B cell (primary cell): ENCODE measurements at regions not wholly inside any gene's neighbourhood (a gene's known extent, or its start where the extent isn't known, plus 50 kb on each side); places are given as distances from the start of the nearest gene placed in this dataset.

ENCODE experiments used
- ATAC-seq: fragments of 200-7000 bp; cut with Tn5 transposase; one replicate; pipeline ENCODE4 v1.10.0; 2021; ENCODE audit warnings: low read depth, mild to moderate bottlenecking, moderate number of reproducible peaks, moderate library complexity
- CTCF ChIA-PET: fragments of 350-600 bp; sonication (Branson Sonifier 250); formaldehyde crosslinking; loops from one replicate; lab custom pipeline; 2021; ENCODE audit warnings: antibody characterized with exemption, inconsistent platforms; lab: Charles Lee
- POLR2A ChIA-PET: fragments of 350-600 bp; sonication (Branson Sonifier 250); formaldehyde crosslinking; loops from one replicate; lab custom pipeline; 2021; ENCODE audit warnings: antibody characterized with exemption; lab: Charles Lee
- DNase-seq: peaks from one replicate; pipeline ENCODE4 v3.0.0; 2013
- H2AFZ ChIP-seq: 2 replicates; pipeline ENCODE4 v1.6.1; 2012; ENCODE audit warnings: mild to moderate bottlenecking, low read depth, low read length; ENCODE audit not compliant: insufficient read depth, poor library complexity, severe bottlenecking
- H3K27ac ChIP-seq, 2 donors: 1 replicate in 1 of 2; 2 replicates in 1 of 2; pipeline ENCODE4 v1.5.1; 2012 to 2013; ENCODE audit warnings: low read length in 2 of 2, mild to moderate bottlenecking in 2 of 2, moderate library complexity in 1 of 2
- H3K27me3 ChIP-seq, 4 experiments: fragments of 200-600 bp in 1 of 4; sonication (generic) in 1 of 4; replicated peaks in 1 of 4; 1 replicate in 2 of 4; 2 replicates in 2 of 4; pipeline versions ENCODE4 v1.6.1 to v1.7.0; 2013 to 2016; ENCODE audit warnings: low read length in 3 of 4, mild to moderate bottlenecking in 2 of 4, mixed read lengths in 1 of 4, moderate library complexity in 1 of 4; ENCODE audit not compliant: insufficient read depth in 4 of 4, control insufficient read depth in 3 of 4; ENCODE audit errors: control extremely low read depth in 1 of 4
- H3K36me3 ChIP-seq, 2 experiments: replicated peaks in 1 of 2; 1 replicate in 1 of 2; 2 replicates in 1 of 2; pipeline versions ENCODE4 v1.6.1 to v1.7.1; 2013; ENCODE audit warnings: low read length in 1 of 2; ENCODE audit not compliant: insufficient read depth in 2 of 2, control insufficient read depth in 1 of 2; ENCODE audit errors: control extremely low read depth in 1 of 2, extremely low read depth in 1 of 2
- H3K4me1 ChIP-seq, 2 donors: fragments of 200-600 bp in 1 of 2; sonication (generic) in 1 of 2; 1 replicate in 1 of 2; 2 replicates in 1 of 2; pipeline versions ENCODE4 v1.5.1 to v1.6.1; 2013 to 2017; ENCODE audit warnings: low read length in 2 of 2; ENCODE audit not compliant: control insufficient read depth in 2 of 2, insufficient read depth in 2 of 2
- H3K4me2 ChIP-seq: replicated peaks from 2 replicates; pipeline ENCODE3; 2012; ENCODE audit warnings: mild to moderate bottlenecking, low read depth, low read length; ENCODE audit not compliant: poor library complexity, severe bottlenecking
- H3K4me3 ChIP-seq, 5 experiments: fragments of 200-600 bp in 1 of 5; sonication (generic) in 1 of 5; 1 replicate in 3 of 5; 2 replicates in 2 of 5; pipeline versions ENCODE4 v1.5.1 to v1.7.0; 2011 to 2016; ENCODE audit warnings: low read length in 4 of 5, mild to moderate bottlenecking in 4 of 5, low read depth in 2 of 5, control low read depth in 1 of 5, moderate library complexity in 1 of 5; ENCODE audit not compliant: insufficient read depth in 1 of 5; ENCODE audit errors: control extremely low read depth in 1 of 5, extremely low read depth in 1 of 5
- H3K79me2 ChIP-seq: fragments of 200-600 bp; sonication (generic); one replicate; pipeline ENCODE4 v1.6.0; 2016; ENCODE audit warnings: low read length; ENCODE audit not compliant: control insufficient read depth, insufficient read depth
- H3K9ac ChIP-seq: fragments of 200-600 bp; sonication (generic); 2 replicates; pipeline ENCODE4 v1.6.1; 2017; ENCODE audit warnings: mild to moderate bottlenecking, low read length, moderate library complexity
- H3K9me3 ChIP-seq, 3 donors: one replicate each; pipeline versions ENCODE4 v1.6.1 to v1.7.1; 2013; ENCODE audit warnings: low read length in 2 of 3; ENCODE audit not compliant: control insufficient read depth in 2 of 3, insufficient read depth in 1 of 3; ENCODE audit errors: control extremely low read depth in 1 of 3
- H4K20me1 ChIP-seq: 2 replicates; pipeline ENCODE4 v1.6.0; 2012; ENCODE audit warnings: mild to moderate bottlenecking, low read length; ENCODE audit not compliant: insufficient read depth, control insufficient read depth, poor library complexity, severe bottlenecking
- H3K27ac Mint-ChIP-seq: one replicate; pipeline ENCODE4 v1.8.0; 2021; ENCODE audit warnings: mixed read lengths
- H3K27me3 Mint-ChIP-seq: one replicate; pipeline ENCODE4 v1.8.0; 2021; ENCODE audit warnings: mixed read lengths
- H3K4me1 Mint-ChIP-seq: one replicate; pipeline ENCODE4 v1.8.0; 2021; ENCODE audit warnings: mixed read lengths
- H3K4me3 Mint-ChIP-seq: one replicate; pipeline ENCODE4 v1.8.0; 2021; ENCODE audit warnings: mixed read lengths
- H3K9me3 Mint-ChIP-seq: one replicate; pipeline ENCODE4 v1.8.0; 2022; ENCODE audit warnings: mixed read lengths; ENCODE audit not compliant: insufficient read depth
- CTCF ChIP-seq: fragments of 200-600 bp; IDR thresholded peaks from one replicate; pipeline ENCODE4 v1.8.0; 2022; ENCODE audit warnings: antibody characterized with exemption, mild to moderate bottlenecking
- EZH2 ChIP-seq: IDR thresholded peaks from 2 replicates; pipeline ENCODE4 v1.6.1; 2012; ENCODE audit warnings: borderline replicate concordance, low read depth, mild to moderate bottlenecking, moderate library complexity, low read length; ENCODE audit not compliant: insufficient read depth, poor library complexity, severe bottlenecking
- WGBS: methylation state at CpG from one replicate; pipeline ENCODE4 v1.1.5; 2013; ENCODE audit warnings: missing lambda C conversion rate; ENCODE audit not compliant: insufficient coverage; 5-methylcytosine and 5-hydroxymethylcytosine counted together
- intact Hi-C: fragments of 100-400 bp; cut with micrococcal nuclease; formaldehyde crosslinking; loops from one replicate; pipeline ENCODE4 v1.10.0; 2022

- TF ChIP-seq EZH2 (no peak), CTCF (no peak)
- WGBS: 28% methylated on average over 4 of the region's 6 CpGs
- H3K4me2 ChIP-seq: peak overlapping the region; percentile 79
- H3K79me2 ChIP-seq: no peaks in the 10 kb centered on the region
- Mint-ChIP-seq H3K4me1 (peaks cover 49% of the 10 kb centered on the region), H3K27ac (peak overlapping the region; percentile 86), H3K4me3 (peak overlapping the region; percentile 50), H3K27me3 (no peaks in the 10 kb centered on the region), H3K9me3 (no peaks in the 10 kb centered on the region)
- intact Hi-C loops: loop anchor here (2.0 to 5.0 kb wide), 4 partner anchors 53 to 429 kb away; partner anchors contain the start of gene TLE3
- H3K9me3 ChIP-seq: no peaks in the 10 kb centered on the region
- POLR2A ChIA-PET: interaction anchor here (0.9 to 1.0 kb wide), 2 partner anchors 53 to 432 kb away, joined by 3 read pairs; no protein-coding TSS in a partner anchor
- H2AFZ ChIP-seq: peak overlapping the region; percentile 52
- no peak overlapping the region for H3K4me3 ChIP-seq
- H3K27ac ChIP-seq: peak overlapping the region; percentile 1 to 53
- no peaks in the 10 kb centered on the region for H3K27me3 ChIP-seq
- no peak overlapping the region for H3K9ac ChIP-seq
- DNase-seq (peak; percentile 45), ATAC-seq (peak; percentile 26)
- CTCF ChIA-PET: no interaction called here
- no peaks in the 10 kb centered on the region for H4K20me1 ChIP-seq
- no peaks in the 10 kb centered on the region for H3K36me3 ChIP-seq
- H3K4me1 ChIP-seq: peaks cover 44 to 55% of the 10 kb centered on the region in 2 donors
These were observed 215.6 kb downstream of the RPLP1 start for GRCh38 chr15:69668039-69668705.

GRCh38 chr15:69668963-69669362 is 216.3 kb downstream of the RPLP1 start:
- Histone ChIP-seq H3K9ac (no peak overlapping the region), H4K20me1 (no peaks in the 10 kb centered on the region), H3K4me2 (peak overlapping the region; percentile 79), H3K4me3 (no peak overlapping the region), H3K9me3 (no peaks in the 10 kb centered on the region), H3K27ac (peak overlapping the region in 1 of 2 donors; percentile 53), H3K27me3 (no peaks in the 10 kb centered on the region), H3K36me3 (no peaks in the 10 kb centered on the region), H3K4me1 (peaks cover 44 to 55% of the 10 kb centered on the region in 2 donors), H3K79me2 (no peaks in the 10 kb centered on the region), H2AFZ (peak overlapping the region; percentile 52)
- H3K4me1 Mint-ChIP-seq: peaks cover 49% of the 10 kb centered on the region
- H3K9me3 Mint-ChIP-seq: no peaks in the 10 kb centered on the region
- intact Hi-C loops: loop anchor here (2.0 to 5.0 kb wide), 4 partner anchors 52 to 428 kb away; partner anchors contain the start of gene TLE3
- TF ChIP-seq EZH2 (no peak), CTCF (no peak)
- DNase-seq (peak; percentile 52), ATAC-seq (peak; percentile 35)
- H3K27ac Mint-ChIP-seq: peak overlapping the region; percentile 86
- CTCF ChIA-PET: no interaction called here
- peaks cover 2% of the 10 kb centered on the region for H3K27me3 Mint-ChIP-seq
- H3K4me3 Mint-ChIP-seq: peak overlapping the region; percentile 64
- POLR2A ChIA-PET: no interaction called here
- whole genome bisulfite sequencing: 2% methylated on average over 4 of the region's 4 CpGs
